Activated CD8-positive, alpha-beta memory T cell treated with anti-CD3 and anti-CD28 coated beads for 36 hours (primary cell): ENCODE measurements at regions not wholly inside any gene's neighbourhood (a gene's known extent, or its start where the extent isn't known, plus 50 kb on each side); places are given as distances from the start of the nearest gene placed in this dataset.

Experiments used
- CTCF ChIA-PET: fragments of 350-600 bp; sonication (Branson Sonifier 250); formaldehyde crosslinking; loops from one replicate; lab custom pipeline; 2021; ENCODE audit warnings: antibody characterized with exemption; lab: Charles Lee
- POLR2A ChIA-PET: fragments of 350-600 bp; sonication (Branson Sonifier 250); formaldehyde crosslinking; loops from one replicate; lab custom pipeline; 2021; ENCODE audit warnings: antibody characterized with exemption; lab: Charles Lee

DNA sequence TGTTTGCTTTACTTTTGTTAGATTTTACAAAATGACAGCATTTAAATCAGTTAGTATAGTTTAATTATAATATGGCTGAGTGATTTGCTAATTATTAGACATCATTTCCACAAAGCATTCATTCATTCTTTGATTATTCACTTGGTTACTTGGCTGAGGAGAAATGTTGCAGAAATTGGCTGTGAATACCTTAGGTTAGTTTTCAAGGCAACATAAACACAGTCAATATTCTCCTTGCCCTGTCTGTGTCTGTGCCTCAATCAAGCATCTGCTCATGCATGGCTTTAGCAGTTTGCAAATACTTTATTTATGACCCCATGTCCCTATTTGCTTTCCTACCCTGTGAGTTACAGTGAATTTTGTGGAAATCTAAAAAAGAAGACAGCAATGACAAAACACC lies 718.3 kb downstream of the EPM2A start:
- ChIA-PET CTCF (no interaction called here), POLR2A (no interaction called here)

DNA sequence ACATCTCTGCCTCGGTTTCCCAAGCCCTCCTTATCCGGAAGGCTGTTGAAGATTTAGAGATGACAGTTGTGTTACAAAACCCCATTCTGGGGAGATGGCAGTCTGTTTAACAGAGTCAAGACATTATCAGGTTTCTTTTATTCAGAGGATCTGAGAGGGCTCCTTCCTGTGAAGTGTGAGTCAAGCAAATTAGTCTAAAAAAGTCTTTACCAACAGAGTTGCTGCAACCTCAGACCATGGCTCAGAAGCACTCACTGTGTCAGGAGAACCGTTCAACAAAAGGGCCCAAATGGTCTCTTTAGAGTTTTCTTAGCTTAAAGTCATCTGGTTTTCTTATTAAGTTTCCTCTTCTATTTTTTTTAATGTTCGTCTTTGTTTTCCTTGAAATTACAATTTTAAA lies 717.8 kb downstream of the EPM2A start:
- ChIA-PET CTCF (no interaction called here), POLR2A (no interaction called here)

DNA sequence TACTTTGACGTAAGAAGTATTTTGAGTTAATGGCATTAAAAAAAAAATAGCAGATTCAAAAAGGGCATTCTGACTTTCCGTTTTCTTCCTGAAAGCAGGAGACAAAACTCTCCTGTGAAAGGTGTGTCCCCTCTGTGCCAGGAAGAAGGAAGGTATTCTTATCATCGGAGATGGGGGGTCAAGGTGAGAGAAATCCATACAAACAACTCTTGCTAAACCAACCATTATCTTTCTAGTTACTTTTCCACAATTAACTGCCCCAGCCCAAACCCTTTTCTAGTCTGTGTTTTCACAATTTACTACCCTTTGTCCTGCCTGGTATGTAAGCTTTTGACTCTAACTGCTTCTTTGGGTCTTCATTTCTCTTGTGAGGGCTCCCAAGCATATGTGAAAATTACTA lies 717.3 kb downstream of the EPM2A start:
- ChIA-PET CTCF (no interaction called here), POLR2A (no interaction called here)

DNA sequence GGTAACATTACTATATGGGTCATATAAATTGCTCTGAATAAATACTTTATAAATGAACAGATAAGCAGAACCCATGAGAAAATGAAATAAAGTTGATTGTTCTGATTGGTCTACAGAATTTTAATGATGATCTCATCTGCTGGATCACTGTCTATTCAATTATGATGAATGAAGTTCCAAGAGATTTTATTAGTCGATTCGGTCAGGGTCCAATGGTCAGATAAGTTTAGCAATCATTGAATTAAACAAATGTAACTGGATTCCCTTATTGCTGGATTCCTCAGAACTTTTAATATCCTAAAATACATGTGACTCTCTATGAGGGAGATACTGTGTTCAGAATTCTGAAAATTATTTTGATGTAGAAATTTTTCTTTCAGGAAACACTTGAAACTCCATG lies 715.2 kb downstream of the EPM2A start:
- POLR2A ChIA-PET = no interaction called here
- CTCF ChIA-PET = no interaction called here

DNA sequence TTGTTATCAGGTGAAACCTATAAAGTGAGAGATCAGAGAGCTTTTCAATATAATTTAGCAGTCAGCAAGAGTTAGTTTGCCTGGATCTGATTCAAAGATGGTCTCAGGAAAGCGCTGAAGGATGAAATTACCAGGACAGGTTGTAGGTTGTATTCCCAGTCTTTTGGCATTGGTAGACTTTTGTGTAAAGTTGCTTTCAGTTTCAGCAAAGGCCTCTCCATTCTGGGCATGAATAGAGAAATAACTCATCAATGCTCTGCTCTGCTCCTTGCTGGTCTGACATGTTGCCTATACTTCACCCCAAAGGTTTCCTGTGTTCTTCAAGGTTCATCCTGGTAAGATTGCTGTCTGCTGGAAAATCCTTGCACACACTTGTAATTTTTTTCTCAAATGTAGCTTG lies 714.8 kb downstream of the EPM2A start:
- ChIA-PET CTCF (no interaction called here), POLR2A (no interaction called here)

- ChIA-PET POLR2A (no interaction called here), CTCF (no interaction called here)
These were observed 713.0 kb downstream of the EPM2A start for GRCh38 chr6:145022199-145022796.

DNA sequence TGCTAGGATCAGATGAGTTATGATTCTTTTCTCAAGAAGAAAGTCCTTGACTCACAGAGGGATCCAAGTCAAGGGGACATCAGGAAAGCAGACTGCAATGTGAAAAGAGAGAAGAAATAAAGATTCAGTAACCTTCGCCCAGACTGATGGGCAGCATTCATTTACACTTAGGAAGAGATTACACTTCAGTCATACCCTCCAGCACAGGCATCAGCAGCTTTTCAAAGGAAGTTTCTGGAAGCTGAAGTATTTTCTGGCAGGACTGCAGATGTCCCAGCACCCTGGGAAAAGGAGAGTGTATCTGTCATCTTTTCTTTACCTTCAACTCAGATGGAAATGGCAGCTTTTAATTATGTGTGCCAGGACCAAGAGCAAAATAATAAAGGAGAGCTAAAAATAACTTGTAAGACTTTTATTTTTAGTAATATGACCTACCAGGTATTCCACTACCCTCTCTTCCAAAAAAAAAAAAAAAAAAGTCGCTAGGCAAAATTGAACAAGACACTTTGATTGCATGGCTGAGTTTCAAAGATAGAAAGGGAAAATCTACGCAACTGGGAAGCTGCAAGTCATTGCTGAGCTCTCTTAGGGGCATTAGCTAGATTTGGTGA lies 712.1 kb downstream of the EPM2A start:
- ChIA-PET POLR2A (no interaction called here), CTCF (no interaction called here)

DNA sequence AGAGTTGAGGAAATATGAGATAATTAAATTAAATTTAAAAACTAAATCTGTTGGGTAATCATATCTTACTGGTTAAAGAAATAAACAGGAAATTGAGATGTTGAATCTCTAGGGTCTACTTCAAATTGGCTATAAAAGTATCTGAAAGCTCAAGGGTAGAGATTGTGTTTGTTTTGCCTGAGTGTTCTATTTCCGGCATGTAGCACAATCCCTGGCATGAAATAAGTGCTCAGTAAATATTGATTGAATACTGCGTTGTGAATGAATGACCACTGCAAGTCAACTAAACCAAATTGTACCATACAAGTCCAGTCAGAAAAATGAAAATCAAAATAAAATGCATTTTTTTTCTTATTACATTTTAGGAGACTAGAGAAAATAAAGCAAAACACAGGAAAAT lies 709.8 kb downstream of the EPM2A start:
- POLR2A ChIA-PET = no interaction called here
- CTCF ChIA-PET = no interaction called here

DNA sequence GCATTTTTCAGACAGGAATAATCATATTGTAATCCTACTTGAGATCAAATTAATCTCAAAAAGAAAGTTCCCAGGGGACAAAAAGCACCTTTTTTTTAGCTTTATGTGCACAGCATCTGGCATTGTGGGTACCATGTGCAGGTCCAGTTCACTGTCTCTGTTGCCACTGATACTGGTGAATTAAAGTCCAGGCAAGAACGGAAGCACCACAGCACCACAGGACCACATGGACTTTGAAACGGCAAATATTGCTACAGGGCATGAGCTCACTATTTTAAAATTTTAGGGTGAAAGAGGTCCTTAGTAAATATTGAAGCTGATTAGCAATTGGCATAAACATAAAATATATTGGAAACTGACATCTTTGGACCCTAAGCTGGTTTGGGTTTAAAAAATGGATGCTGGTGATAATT lies 709.0 kb downstream of the EPM2A start:
- ChIA-PET POLR2A (no interaction called here), CTCF (no interaction called here)

DNA sequence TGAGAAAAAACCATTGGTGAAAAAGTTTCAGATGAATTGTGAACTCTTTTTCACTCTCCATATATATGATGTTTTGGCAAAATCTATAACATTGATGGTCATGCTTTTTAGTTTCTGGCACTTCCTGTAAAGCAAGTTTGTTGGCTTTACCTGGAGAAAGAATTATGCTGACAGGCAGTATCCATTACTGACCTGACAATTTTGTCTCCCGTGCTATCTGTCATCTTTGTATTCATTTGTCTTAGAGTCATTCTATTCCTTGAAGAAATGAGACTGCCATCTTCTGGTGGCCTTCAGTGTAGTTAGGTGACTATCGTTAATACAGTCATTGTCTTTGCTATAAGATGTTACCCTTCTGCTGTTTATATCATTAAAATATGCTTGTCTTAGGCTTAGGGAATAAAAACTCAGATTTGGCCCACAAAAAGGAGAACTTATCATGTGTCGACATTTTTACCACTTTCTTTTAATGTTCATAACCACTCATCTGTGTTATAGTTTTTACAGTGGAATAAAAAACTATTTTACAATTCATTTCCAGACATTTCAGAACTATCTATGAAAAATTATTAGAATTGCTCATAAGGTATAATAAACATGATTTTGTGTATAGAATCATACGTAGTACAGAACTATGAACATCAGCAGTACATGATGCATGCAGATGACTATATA lies 707.0 kb downstream of the EPM2A start:
- CTCF ChIA-PET = no interaction called here
- POLR2A ChIA-PET = no interaction called here

- POLR2A ChIA-PET = no interaction called here
- CTCF ChIA-PET = no interaction called here
These were observed 704.3 kb downstream of the EPM2A start for GRCh38 chr6:145031001-145031400.

GRCh38 chr6:145031962-145032361 lies 703.4 kb downstream of the EPM2A start:
- ChIA-PET CTCF (no interaction called here), POLR2A (no interaction called here)

DNA sequence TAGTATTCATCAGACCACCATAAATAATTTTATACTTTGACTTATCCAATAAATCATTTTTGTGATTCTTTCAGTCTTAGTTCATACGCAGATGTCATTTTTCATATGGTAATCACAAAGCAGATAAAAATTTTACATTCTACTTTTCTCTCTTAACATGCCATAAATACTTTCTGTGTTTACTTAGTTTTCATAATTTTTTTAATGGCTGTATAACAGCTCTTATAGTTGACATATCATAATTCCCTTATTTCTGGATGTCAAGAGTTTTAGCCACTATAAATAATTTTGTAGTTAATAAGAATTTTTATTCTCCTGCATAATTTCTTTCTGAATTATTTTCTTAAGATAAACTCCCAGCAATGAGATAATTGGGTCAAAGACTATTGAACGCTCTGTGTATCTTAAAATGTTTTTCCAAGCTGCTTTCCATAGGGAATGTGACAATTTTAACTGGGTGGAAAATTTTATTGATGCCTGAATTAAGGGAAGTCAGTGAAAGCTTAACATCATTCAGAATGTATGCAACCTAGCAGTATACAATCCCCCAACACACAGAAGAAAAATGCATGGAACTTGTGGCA lies 702.7 kb downstream of the EPM2A start:
- ChIA-PET CTCF (no interaction called here), POLR2A (no interaction called here)

GRCh38 chr6:145034664-145035063 lies 700.7 kb downstream of the EPM2A start:
- ChIA-PET POLR2A (no interaction called here), CTCF (no interaction called here)

DNA sequence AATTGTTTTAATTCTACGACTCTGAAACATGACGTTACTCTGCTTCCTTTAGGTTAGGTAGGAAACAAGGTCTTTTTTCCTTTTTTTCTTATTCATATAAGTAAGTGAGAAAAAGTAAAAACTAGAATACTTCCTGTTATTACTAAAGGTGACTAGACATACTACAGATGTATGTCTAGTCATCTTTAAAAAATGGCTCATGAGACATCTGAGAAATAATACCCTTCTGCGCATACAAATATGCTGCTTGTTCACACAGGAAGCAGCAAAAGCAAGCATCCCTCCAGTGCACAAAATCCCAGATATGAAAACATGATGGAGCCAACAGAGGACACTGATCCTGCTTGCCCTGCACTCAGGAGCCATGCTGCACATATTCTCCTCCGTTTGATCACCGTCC lies 699.1 kb downstream of the EPM2A start:
- ChIA-PET CTCF (no interaction called here), POLR2A (no interaction called here)

- POLR2A ChIA-PET = no interaction called here
- CTCF ChIA-PET = no interaction called here
These were observed 698.3 kb downstream of the EPM2A start for GRCh38 chr6:145036848-145037567.

- POLR2A ChIA-PET = no interaction called here
- CTCF ChIA-PET = no interaction called here
These were observed 692.8 kb downstream of the EPM2A start for GRCh38 chr6:145042559-145042958.

- CTCF ChIA-PET = no interaction called here
- POLR2A ChIA-PET = no interaction called here
These were observed 691.3 kb downstream of the EPM2A start for GRCh38 chr6:145043926-145044500.

DNA sequence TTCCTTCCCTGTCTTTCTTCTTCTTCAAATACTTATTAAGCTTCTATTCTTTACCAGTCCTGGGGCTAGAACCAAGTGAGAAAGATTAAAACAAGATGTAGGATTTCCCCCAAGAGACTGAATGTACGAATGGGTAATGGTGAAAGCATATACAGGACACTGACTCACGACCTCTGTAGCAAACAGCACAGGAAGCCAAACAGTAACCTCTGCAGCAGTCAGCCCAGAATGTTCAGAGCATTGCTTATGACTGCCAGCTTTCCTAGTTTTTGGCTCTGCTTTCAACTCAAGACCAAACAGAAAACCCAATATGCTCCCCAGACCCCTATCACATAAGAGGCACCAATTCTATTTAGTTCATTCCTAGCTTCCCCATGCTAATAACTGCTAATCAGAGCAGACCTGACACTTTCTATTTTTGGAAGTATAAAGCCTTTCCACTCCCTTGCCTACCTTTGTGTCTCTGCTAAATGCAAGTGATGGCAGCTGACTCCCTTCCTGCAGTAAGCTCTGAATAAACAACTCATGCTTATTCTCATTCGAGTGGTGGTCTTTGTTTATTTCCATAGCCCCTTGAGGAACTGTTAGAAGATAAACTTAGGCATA lies 690.6 kb downstream of the EPM2A start:
- ChIA-PET POLR2A (no interaction called here), CTCF (no interaction called here)

- ChIA-PET CTCF (no interaction called here), POLR2A (no interaction called here)
These were observed 689.7 kb downstream of the EPM2A start for GRCh38 chr6:145045582-145045981.
